ENCODE measurements at regions not wholly inside any gene's neighbourhood (a gene's known extent, or its start where the extent isn't known, plus 50 kb on each side); places are given as distances from the start of the nearest gene placed in this dataset.

DNA sequence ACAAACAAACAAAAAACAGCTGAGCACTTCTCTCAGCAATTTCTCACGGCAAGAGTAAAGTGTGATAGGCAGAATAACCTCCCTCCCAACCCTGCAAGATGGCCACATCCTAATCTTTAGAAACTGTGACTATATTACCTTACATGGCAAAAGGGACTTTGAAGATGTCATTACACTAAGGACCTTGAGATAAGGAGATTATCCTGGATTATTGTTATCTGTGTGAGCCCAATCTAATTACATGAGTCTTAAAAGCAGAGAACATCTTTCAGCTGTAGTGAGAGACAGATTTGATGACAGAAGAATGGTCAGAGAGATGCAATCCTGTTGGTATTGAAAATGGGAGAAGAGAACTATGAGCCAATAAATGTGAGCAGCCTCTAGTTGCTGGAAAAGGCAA, 347.9 kb downstream of the CDH9 start:
- intact Hi-C loops (cut with DNase I), result no loop called here
- Histone ChIP-seq H3K4me3 (no peak overlapping the region), H3K9me3 (no peaks in the 10 kb centered on the region), H3K27ac (no peak overlapping the region), H3K27me3 (replicated peaks; ENCODE audit: insufficient read depth) (no peaks in the 10 kb centered on the region), H3K4me1 (replicated peaks) (no peaks in the 10 kb centered on the region), H3K36me3 (no peaks in the 10 kb centered on the region)
- TF ChIP-seq POLR2A (IDR thresholded peaks at IDR 0.05) (no peak), CTCF (IDR thresholded peaks at IDR 0.05) (no peak), POLR2AphosphoS5 (IDR thresholded peaks at IDR 0.05) (no peak)
- no peak for DNase-seq (ENCODE audit: low spot score)
- WGBS, result 67% methylated on average over 1 of the region's 1 CpG

- Histone ChIP-seq H3K4me1 (replicated peaks) (no peaks in the 10 kb centered on the region), H3K4me3 (no peak overlapping the region), H3K27ac (no peak overlapping the region), H3K9me3 (no peaks in the 10 kb centered on the region), H3K27me3 (replicated peaks; ENCODE audit: insufficient read depth) (peaks cover 2% of the 10 kb centered on the region), H3K36me3 (no peaks in the 10 kb centered on the region)
- no peak for DNase-seq (ENCODE audit: low spot score)
- 44% methylated on average over 1 of the region's 1 CpG for WGBS
- TF ChIP-seq POLR2AphosphoS5 (IDR thresholded peaks at IDR 0.05), result no peak
- no peak for TF ChIP-seq POLR2A (IDR thresholded peaks at IDR 0.05)
- no peak for TF ChIP-seq CTCF (IDR thresholded peaks at IDR 0.05)
- intact Hi-C loops (cut with DNase I), result no loop called here
Observed at GRCh38 chr5:26681861-26682260, 356.5 kb downstream of the CDH9 start.

DNA sequence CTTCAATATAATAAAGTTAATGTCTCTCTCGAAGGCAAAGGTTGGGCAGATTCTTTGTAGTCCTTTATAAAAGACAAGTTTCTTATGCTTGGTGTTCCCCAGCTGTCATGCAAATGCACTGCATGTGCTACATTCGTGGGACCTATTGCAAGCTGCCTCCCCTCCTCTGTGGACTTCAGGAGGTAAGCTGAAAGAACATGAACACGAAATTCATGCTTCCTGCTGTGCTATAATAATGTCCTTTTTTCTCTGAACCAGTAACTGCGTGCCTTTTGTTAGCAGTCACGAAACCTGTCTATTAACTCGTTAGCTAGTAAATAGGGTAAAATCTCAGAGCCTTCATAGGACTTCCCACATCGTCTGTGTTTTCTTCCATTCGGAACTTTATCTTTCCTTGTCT, 363.5 kb downstream of the CDH9 start:
- Histone ChIP-seq H3K9me3 (no peaks in the 10 kb centered on the region), H3K27ac (no peak overlapping the region), H3K27me3 (replicated peaks; ENCODE audit: insufficient read depth) (no peaks in the 10 kb centered on the region), H3K4me3 (no peak overlapping the region), H3K4me1 (replicated peaks) (no peaks in the 10 kb centered on the region), H3K36me3 (no peaks in the 10 kb centered on the region)
- intact Hi-C loops (cut with DNase I), result no loop called here
- 44% methylated on average over 8 of the region's 8 CpGs for WGBS
- TF ChIP-seq POLR2A (IDR thresholded peaks at IDR 0.05) (no peak), POLR2AphosphoS5 (IDR thresholded peaks at IDR 0.05) (no peak), CTCF (IDR thresholded peaks at IDR 0.05) (no peak)
- no peak for DNase-seq (ENCODE audit: low spot score)

GRCh38 chr5:26669523-26669922, 368.9 kb downstream of the CDH9 start:
- Histone ChIP-seq H3K4me1 (replicated peaks) (no peaks in the 10 kb centered on the region), H3K36me3 (no peaks in the 10 kb centered on the region), H3K9me3 (no peaks in the 10 kb centered on the region), H3K27me3 (replicated peaks; ENCODE audit: insufficient read depth) (no peaks in the 10 kb centered on the region), H3K4me3 (no peak overlapping the region), H3K27ac (no peak overlapping the region)
- intact Hi-C loops (cut with DNase I), result no loop called here
- TF ChIP-seq POLR2AphosphoS5 (IDR thresholded peaks at IDR 0.05), result no peak
- no peak for TF ChIP-seq POLR2A (IDR thresholded peaks at IDR 0.05)
- no peak for TF ChIP-seq CTCF (IDR thresholded peaks at IDR 0.05)
- DNase-seq (ENCODE audit: low spot score), result no peak
- 95% methylated on average over 23 of the region's 25 CpGs for WGBS

DNA sequence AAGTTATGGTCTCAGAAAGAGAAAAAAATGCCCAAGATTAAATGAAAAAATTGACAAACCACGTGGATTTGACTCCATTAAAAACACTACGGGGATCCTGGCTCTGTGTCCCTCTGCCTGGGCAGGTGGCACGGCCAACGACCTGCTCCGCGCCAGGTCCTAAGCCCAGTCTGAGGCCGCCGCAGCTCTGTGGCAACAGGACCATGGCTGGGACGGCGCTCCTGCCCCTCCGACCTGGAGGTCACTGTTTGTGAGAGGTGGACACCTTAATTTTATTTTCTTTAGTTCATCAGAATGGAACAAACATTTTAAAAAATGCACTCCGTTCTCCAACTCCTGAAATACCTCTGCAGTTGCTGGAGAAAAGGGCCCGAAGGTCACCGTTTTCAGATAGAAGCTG, 369.4 kb downstream of the CDH9 start:
- DNase-seq (ENCODE audit: low spot score), result no peak
- no peak for TF ChIP-seq POLR2AphosphoS5 (IDR thresholded peaks at IDR 0.05)
- no peak for TF ChIP-seq POLR2A (IDR thresholded peaks at IDR 0.05)
- TF ChIP-seq CTCF (IDR thresholded peaks at IDR 0.05), result no peak
- no peak overlapping the region for H3K27ac ChIP-seq
- H3K27me3 ChIP-seq (replicated peaks; ENCODE audit: insufficient read depth), result no peaks in the 10 kb centered on the region
- no peaks in the 10 kb centered on the region for H3K9me3 ChIP-seq
- H3K36me3 ChIP-seq, result no peaks in the 10 kb centered on the region
- H3K4me3 ChIP-seq, result no peak overlapping the region
- intact Hi-C loops (cut with DNase I), result no loop called here
- H3K4me1 ChIP-seq (replicated peaks), result no peaks in the 10 kb centered on the region
- WGBS, result 94% methylated on average over 14 of the region's 14 CpGs

All from prostate gland (tissue), 2 donors.